BJ (cell line): ENCODE measurements at regions not wholly inside any gene's neighbourhood (a gene's known extent, or its start where the extent isn't known, plus 50 kb on each side); places are given as distances from the start of the nearest gene placed in this dataset.

ENCODE experiments used
- CTCF ChIA-PET: fragments of 350-600 bp; formaldehyde crosslinking; extraction: SDS; loops from one replicate; lab custom pipeline; 2021; ENCODE audit warnings: antibody characterized with exemption, inconsistent platforms; lab: Yijun Ruan, JAX
- POLR2A ChIA-PET: fragments of 300-600 bp; sonication (Branson Sonifier 250); formaldehyde crosslinking; extraction: SDS; loops from one replicate; lab custom pipeline; 2021; ENCODE audit warnings: antibody characterized with exemption; lab: Charles Lee
- DNase-seq: peaks from one replicate; pipeline ENCODE4 v3.0.0-alpha.2; 2011; ENCODE audit warnings: low read depth
- H3K27me3 ChIP-seq: 2 replicates; pipeline ENCODE4 v1.6.0; 2011; ENCODE audit warnings: low read length; ENCODE audit not compliant: control insufficient read depth, insufficient read depth
- H3K36me3 ChIP-seq: 2 replicates; pipeline ENCODE4 v1.5.1; 2011; ENCODE audit warnings: low read length; ENCODE audit not compliant: control insufficient read depth, insufficient read depth
- H3K4me3 ChIP-seq: 2 replicates; pipeline ENCODE4 v1.5.1; 2011; ENCODE audit warnings: low read depth, mild to moderate bottlenecking, control low read depth, low read length
- TF ChIP-seq, protein P1 (sequence below): IDR thresholded peaks from 2 replicates; pipeline ENCODE4 v1.5.1; 2011; ENCODE audit warnings: low read depth, mild to moderate bottlenecking, control low read depth, inconsistent platforms, low read length, moderate library complexity; ENCODE audit not compliant: insufficient read depth

DNA sequence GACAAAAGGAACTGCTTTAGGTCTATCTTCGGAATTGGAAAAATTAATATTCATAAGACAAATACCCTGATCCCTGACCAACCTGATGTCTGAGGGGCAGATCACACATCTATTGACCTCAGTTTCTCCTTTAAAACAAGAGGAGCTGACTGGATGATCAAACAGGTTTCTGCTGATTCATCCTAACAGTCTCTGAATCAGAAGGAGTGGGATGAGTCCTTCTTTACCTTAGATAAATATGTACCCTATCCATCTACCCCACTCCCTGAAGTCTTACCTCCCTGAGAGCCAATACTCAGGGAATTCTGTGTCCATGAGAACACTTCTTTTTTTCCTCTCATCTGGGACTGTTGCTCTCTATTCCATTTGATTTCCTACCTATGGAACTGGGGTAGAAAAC lies 80.3 kb upstream of the CRHR1 start:
- POLR2A ChIA-PET = no interaction called here
- TF ChIP-seq, protein P1, sequence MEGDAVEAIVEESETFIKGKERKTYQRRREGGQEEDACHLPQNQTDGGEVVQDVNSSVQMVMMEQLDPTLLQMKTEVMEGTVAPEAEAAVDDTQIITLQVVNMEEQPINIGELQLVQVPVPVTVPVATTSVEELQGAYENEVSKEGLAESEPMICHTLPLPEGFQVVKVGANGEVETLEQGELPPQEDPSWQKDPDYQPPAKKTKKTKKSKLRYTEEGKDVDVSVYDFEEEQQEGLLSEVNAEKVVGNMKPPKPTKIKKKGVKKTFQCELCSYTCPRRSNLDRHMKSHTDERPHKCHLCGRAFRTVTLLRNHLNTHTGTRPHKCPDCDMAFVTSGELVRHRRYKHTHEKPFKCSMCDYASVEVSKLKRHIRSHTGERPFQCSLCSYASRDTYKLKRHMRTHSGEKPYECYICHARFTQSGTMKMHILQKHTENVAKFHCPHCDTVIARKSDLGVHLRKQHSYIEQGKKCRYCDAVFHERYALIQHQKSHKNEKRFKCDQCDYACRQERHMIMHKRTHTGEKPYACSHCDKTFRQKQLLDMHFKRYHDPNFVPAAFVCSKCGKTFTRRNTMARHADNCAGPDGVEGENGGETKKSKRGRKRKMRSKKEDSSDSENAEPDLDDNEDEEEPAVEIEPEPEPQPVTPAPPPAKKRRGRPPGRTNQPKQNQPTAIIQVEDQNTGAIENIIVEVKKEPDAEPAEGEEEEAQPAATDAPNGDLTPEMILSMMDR = no peak
- CTCF ChIA-PET = interaction anchor here (0.6 to 1.7 kb wide), 2 partner anchors 16 to 1806 kb away, joined by 3 to 4 read pairs; no protein-coding TSS in a partner anchor
- Histone ChIP-seq H3K36me3 (no peaks in the 10 kb centered on the region), H3K27me3 (peaks cover 8% of the 10 kb centered on the region), H3K4me3 (no peak overlapping the region)
- no peak for DNase-seq

DNA sequence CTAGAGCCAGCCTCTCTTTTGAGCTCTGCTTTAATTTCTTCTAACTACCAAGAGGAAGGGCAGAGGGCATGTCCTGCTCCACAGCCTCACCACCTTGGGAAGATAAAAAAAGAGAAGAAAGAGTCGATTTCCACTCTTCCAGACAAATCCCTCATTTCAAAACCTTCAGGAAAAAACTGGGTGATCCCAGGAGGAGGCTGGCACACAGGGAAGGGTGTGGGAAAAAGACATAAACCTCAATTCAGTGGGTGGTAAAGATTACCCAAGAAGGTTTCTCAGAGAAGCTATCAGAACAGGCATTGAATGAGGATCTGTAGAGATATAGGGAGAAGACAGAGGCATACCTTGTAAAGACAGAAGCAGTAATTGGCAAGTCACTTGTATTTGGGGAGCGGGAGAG lies 79.9 kb upstream of the CRHR1 start:
- Histone ChIP-seq H3K36me3 (no peaks in the 10 kb centered on the region), H3K4me3 (no peak overlapping the region), H3K27me3 (peaks cover 8% of the 10 kb centered on the region)
- no peak for DNase-seq
- ChIA-PET CTCF (interaction anchor here (0.6 kb wide), 1 partner anchor 1807 kb away, joined by 3 read pairs; no protein-coding TSS in a partner anchor), POLR2A (no interaction called here)
- TF ChIP-seq, protein P1 = no peak

DNA sequence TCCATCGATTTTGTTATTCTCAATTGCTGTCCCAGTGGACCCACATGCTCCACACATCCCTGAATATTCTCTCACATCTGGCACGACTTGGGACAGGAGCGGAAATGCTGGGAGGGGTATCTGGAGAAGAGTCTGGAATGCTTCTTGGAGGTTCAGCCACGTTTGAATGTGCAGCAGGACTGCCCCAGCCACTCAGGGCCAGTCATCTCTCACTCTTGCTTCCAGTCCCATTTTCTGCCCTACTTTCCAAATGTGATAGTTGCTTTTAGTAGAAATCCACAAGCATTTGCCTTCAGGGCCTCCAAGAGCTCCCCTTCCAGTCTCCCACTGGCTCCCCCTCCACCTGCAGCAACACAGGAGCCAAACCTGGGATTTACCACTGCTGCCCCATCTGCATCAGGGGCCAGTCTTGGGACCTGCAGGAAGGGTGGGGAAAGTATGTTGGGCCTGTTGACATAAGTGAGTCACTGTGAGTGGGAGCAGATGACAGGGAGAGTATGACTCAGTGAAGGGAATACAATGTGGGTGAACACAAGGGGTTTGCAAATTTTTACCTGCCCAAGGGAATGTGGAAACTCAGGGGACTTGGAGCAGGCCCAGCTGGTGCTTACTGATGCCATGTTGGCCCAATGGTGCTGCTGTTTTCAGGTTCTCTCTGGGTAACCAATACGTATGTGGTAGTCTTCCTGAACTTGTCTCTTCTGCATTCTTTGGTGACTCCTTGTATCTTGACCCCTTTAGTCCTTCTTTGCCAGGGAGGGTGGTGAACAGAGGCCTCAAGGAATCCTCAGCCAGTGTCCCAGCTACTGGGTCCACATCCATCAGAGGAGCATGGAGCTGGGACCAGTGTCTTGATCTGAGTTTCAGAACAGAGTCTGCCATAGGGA lies 78.8 kb upstream of the CRHR1 start:
- Histone ChIP-seq H3K27me3 (peaks cover 11% of the 10 kb centered on the region), H3K4me3 (no peak overlapping the region), H3K36me3 (no peaks in the 10 kb centered on the region)
- DNase-seq = no peak
- TF ChIP-seq, protein P1 = no peak
- ChIA-PET POLR2A (no interaction called here), CTCF (no interaction called here)

DNA sequence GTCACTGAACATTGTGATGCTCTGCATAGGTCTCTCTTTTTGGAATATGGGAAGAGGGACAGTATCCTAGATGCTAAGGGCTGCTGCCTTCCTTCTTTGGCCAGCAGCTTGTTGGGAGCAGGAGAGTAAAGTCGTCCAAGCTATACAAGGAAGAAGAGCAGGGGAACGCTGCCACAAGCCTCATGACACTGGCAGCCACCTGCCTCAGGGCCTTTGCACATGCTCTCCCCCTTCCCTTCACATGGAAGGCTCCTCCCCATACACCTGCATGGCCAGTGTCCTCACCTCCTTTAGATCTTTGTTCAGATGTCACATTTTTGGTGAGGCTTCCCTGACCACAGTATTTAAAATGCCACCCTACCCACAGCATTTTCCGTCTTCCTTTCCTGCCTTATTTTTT lies 78.1 kb upstream of the CRHR1 start:
- Histone ChIP-seq H3K36me3 (no peaks in the 10 kb centered on the region), H3K4me3 (no peak overlapping the region), H3K27me3 (peaks cover 11% of the 10 kb centered on the region)
- ChIA-PET CTCF (no interaction called here), POLR2A (no interaction called here)
- DNase-seq = no peak
- TF ChIP-seq, protein P1 = no peak

DNA sequence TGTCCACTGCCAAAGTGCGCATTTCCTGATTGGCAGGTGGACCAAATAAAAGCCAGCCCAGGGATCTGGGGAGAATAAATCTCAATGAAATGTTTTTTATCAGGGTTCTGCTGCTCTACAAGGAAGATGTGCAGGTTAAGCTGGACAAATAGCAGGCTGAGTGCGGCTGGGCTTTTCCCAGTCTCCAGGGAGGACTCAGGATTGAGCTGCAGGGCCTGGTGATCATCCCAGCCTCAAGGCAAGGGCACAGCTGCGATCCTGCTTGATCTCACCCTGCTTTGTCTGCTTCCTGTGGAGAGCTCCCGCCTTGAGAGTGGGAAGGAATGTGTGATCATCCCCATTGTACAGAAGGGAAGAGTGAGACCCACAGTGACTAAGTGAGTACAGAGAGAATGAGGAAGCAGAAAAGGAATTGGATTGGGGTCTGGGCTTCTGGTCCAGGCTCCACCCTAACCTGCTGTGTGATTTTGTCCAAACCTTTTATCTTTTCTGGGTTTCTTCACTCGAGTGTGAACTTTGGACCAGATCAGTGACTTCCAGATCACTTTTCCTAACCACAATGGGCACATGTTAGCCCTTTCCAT lies 75.3 kb upstream of the CRHR1 start:
- TF ChIP-seq, protein P1 = no peak
- ChIA-PET CTCF (interaction anchor here (1.3 kb wide), 1 partner anchor 123 kb away, joined by 3 read pairs; no protein-coding TSS in a partner anchor), POLR2A (no interaction called here)
- DNase-seq = no peak
- no peak overlapping the region for H3K4me3 ChIP-seq
- H3K27me3 ChIP-seq = peaks cover 12% of the 10 kb centered on the region
- no peaks in the 10 kb centered on the region for H3K36me3 ChIP-seq
